K562 (cell line): ENCODE measurements at regions not wholly inside any gene's neighbourhood (a gene's known extent, or its start where the extent isn't known, plus 50 kb on each side); places are given as distances from the start of the nearest gene placed in this dataset.

ENCODE experiments used
- ATAC-seq: fragments of 200-7000 bp; cut with Tn5 transposase; 3 replicates; pipeline ENCODE4 v1.9.1; 2020; ENCODE audit warnings: moderate library complexity
- BruUV-seq: library from RNA; stranded (reverse); fragments of 400-500 nt; replicated peaks from 2 replicates; lab custom pipeline; 2021; lab: Mats Ljungman, UMichigan
- CTCF ChIA-PET: fragments of 300-600 bp; formaldehyde crosslinking; extraction: SDS; loops from one replicate; lab custom pipeline; 2021; ENCODE audit warnings: low intra/inter-chr PET ratio; lab: Yijun Ruan, JAX
- POLR2A ChIA-PET: fragments of 300-600, 350-650 bp; sonication (Branson Sonifier 250); formaldehyde crosslinking; extraction: SDS; loops from one replicate; lab custom pipeline; 2021; ENCODE audit warnings: antibody characterized with exemption, inconsistent platforms; lab: Yijun Ruan, JAX
- DNase-seq, 4 experiments: peaks; one replicate each; pipeline versions ENCODE4 v3.0.0 to v3.0.0-alpha.2; 2011 to 2018; ENCODE audit warnings: low spot score in 3 of 4, mixed read lengths in 3 of 4; ENCODE audit errors: extremely low read depth in 1 of 4
- FAIRE-seq: peaks from 2 replicates; lab custom pipeline; 2011; peaks lifted over from hg19 to GRCh38; lab: Jason Lieb, UNC
- H2AFZ ChIP-seq: 2 replicates; pipeline ENCODE4 v1.6.0; 2011; ENCODE audit warnings: low read depth, low read length, control low read depth, inconsistent platforms
- H3K27ac ChIP-seq: fragments of 200-600 bp; 3 replicates; pipeline ENCODE4 v1.8.0; 2011; ENCODE audit warnings: low read depth, mild to moderate bottlenecking, control low read depth, inconsistent platforms, low read length, moderate library complexity, mixed read lengths; ENCODE audit errors: extremely low read depth
- H3K27me3 ChIP-seq, 2 experiments: fragments of 300-600 bp in 1 of 2; 2 replicates in 1 of 2; 3 replicates in 1 of 2; pipeline versions ENCODE4 v1.6.0 to v1.8.0; 2011; ENCODE audit warnings: inconsistent platforms in 2 of 2, low read length in 2 of 2, mild to moderate bottlenecking in 1 of 2, mixed read lengths in 1 of 2, moderate library complexity in 1 of 2; ENCODE audit not compliant: control insufficient read depth in 2 of 2, insufficient read depth in 2 of 2
- H3K36me3 ChIP-seq: fragments of 300-600 bp; 3 replicates; pipeline ENCODE4 v1.8.0; 2011; ENCODE audit warnings: mild to moderate bottlenecking, low read length, inconsistent platforms; ENCODE audit not compliant: control insufficient read depth, insufficient read depth
- H3K4me1 ChIP-seq, 2 experiments: fragments of 200-600 bp in 1 of 2; replicated peaks in 1 of 2; 2 replicates in 1 of 2; 3 replicates in 1 of 2; pipeline versions ENCODE4 v1.5.1 to v1.8.0; 2011; ENCODE audit warnings: inconsistent platforms in 2 of 2, low read length in 2 of 2, mild to moderate bottlenecking in 1 of 2, mixed read lengths in 1 of 2, moderate library complexity in 1 of 2; ENCODE audit not compliant: control insufficient read depth in 2 of 2, insufficient read depth in 2 of 2
- H3K4me2 ChIP-seq: 2 replicates; pipeline ENCODE4 v1.6.1; 2011; ENCODE audit warnings: low read length, control low read depth, inconsistent platforms, mixed read lengths; ENCODE audit not compliant: insufficient read depth
- H3K4me3 ChIP-seq: fragments of 200-600 bp; sonication (generic), shearing (Covaris generic); 2 replicates; pipeline ENCODE4 v1.5.1; 2016; ENCODE audit warnings: control low read depth, inconsistent platforms
- H3K79me2 ChIP-seq: fragments of 200-600 bp; 3 replicates; pipeline ENCODE4 v1.8.0; 2011; ENCODE audit warnings: low read length, inconsistent platforms; ENCODE audit not compliant: control insufficient read depth, insufficient read depth
- H3K9ac ChIP-seq, 2 experiments: 2 replicates each; pipeline versions ENCODE4 v1.6.0 to v1.6.1; 2011; ENCODE audit warnings: low read depth in 2 of 2, low read length in 2 of 2, control low read depth in 1 of 2, inconsistent platforms in 1 of 2, mild to moderate bottlenecking in 1 of 2, mixed read lengths in 1 of 2; ENCODE audit not compliant: insufficient read depth in 1 of 2
- H3K9me1 ChIP-seq: one replicate; pipeline ENCODE4 v1.6.0; 2011; ENCODE audit warnings: inconsistent platforms, mild to moderate bottlenecking, low read length, moderate library complexity; ENCODE audit not compliant: control insufficient read depth, insufficient read depth
- H3K9me3 ChIP-seq: replicated peaks from 2 replicates; pipeline ENCODE4 v1.5.1; 2011; ENCODE audit warnings: low read depth, low read length, inconsistent platforms; ENCODE audit not compliant: control insufficient read depth, insufficient read depth
- H4K20me1 ChIP-seq: replicated peaks from 2 replicates; pipeline ENCODE4 v1.6.1; 2011; ENCODE audit warnings: low read length, inconsistent platforms, mixed read lengths; ENCODE audit not compliant: control insufficient read depth, insufficient read depth
- ARHGAP35 ChIP-seq: fragments of 450-650 bp; IDR thresholded peaks from 2 replicates; pipeline ENCODE4 v1.6.1; 2018; ENCODE audit not compliant: partially characterized antibody
- CBX3 ChIP-seq, 2 experiments: IDR thresholded peaks; 1 replicate in 1 of 2; 2 replicates in 1 of 2; pipeline ENCODE4 v1.6.1; 2012; ENCODE audit warnings: inconsistent platforms in 2 of 2, low read length in 2 of 2, borderline replicate concordance in 1 of 2, control low read depth in 1 of 2
- EWSR1 ChIP-seq: fragments of 450-650 bp; IDR thresholded peaks from 2 replicates; pipeline ENCODE4 v1.6.1; 2018; ENCODE audit warnings: borderline replicate concordance, mild to moderate bottlenecking, low read depth, moderate library complexity; ENCODE audit not compliant: partially characterized antibody
- HMBOX1 ChIP-seq: sonication (generic); IDR thresholded peaks from 2 replicates; pipeline ENCODE4 v1.6.1; 2016
- SRSF7 ChIP-seq: fragments of 200-400 bp; formaldehyde crosslinking; optimal IDR thresholded peaks from 2 replicates; pipeline ENCODE3; 2017; ENCODE audit warnings: mild to moderate bottlenecking, low read depth, low read length
- ZNF408 ChIP-seq: fragments of 250-450 bp; sonication (Bioruptor Pico); IDR thresholded peaks from 2 replicates; pipeline ENCODE4 v1.4.0; 2020; ENCODE audit warnings: low read depth, mild to moderate bottlenecking, moderate library complexity
- WGBS: fragments of 100-300 bp; shearing (Covaris generic); methylation state at CpG from one replicate; pipeline ENCODE4 v1.1.6; 2016; ENCODE audit warnings: low coverage, mixed read lengths; ENCODE audit not compliant: insufficient coverage; ENCODE audit errors: missing lambda C conversion rate; 5-methylcytosine and 5-hydroxymethylcytosine counted together
- in situ Hi-C: fragments of 300-500 bp; cut with MboI; formaldehyde crosslinking; loops from 4 replicates; pipeline ENCODE4 v1.15.0; 2018; ENCODE audit warnings: inconsistent platforms, mixed read lengths
- intact Hi-C: fragments of 100-400 bp; cut with micrococcal nuclease; formaldehyde crosslinking; loops from 2 replicates; pipeline ENCODE4 v1.14.2; 2022

- no peak for TF ChIP-seq EWSR1
- no peak for TF ChIP-seq ARHGAP35
These were observed 181.6 kb upstream of the TLE4 start (continued) for GRCh38 chr9:79390077-79390698.

DNA sequence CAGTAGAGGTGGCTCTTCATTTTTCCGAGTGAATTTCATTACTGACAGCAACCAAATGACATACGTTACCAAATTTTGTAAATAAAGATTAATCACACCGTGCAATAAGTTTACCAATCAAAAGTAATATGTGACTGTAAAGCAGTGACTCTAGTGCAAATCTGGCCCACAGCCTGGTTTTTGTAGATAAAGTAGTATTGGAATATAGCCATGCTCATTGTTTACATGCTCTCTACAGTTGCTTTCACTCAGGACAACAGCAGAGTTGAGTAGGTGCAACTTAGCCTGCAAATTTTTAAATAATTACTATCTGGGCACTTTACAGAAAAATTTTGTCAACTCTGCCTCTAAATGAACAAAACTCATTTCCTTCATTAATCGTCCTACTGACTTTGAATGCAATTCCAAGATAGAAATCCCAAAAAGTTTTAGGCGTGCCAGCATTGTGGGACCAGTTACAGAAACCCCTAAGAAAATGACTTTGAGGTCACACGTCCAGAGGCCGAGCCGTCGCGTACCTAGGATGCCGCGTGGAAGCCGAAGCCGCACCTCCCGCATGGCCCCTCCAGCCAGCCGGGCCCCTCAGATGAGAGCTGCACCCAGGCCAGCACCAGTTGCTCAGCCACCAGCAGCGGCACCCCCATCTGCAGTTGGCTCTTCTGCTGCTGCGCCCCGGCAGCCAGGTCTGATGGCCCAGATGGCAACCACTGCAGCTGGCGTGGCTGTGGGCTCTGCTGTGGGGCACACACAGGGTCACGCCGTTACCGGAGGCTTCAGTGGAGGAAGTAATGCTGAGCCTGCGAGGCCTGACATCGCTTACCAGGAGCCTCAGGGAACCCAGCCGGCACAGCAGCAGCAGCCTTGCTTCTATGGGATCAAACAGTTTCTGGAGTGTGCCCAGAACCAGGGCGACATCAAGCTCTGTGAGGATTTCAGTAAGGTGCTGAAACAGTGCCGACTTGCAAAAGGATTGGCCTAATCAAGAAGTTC, 180.7 kb upstream of the TLE4 start:
- WGBS: 2% methylated on average over 20 of the region's 28 CpGs
- no peak overlapping the region for H2AFZ ChIP-seq
- in situ Hi-C loops: no loop called here
- no peak overlapping the region for H3K4me2 ChIP-seq
- no peaks in the 10 kb centered on the region for H4K20me1 ChIP-seq
- no peaks in the 10 kb centered on the region for H3K79me2 ChIP-seq
- FAIRE-seq (no peak), DNase-seq (no peak), ATAC-seq (no peak)
- no peak overlapping the region for H3K27ac ChIP-seq
- ChIA-PET POLR2A (no interaction called here), CTCF (no interaction called here)
- intact Hi-C loops: no loop called here
- no peak for TF ChIP-seq HMBOX1
- no peak for TF ChIP-seq CBX3 (IDR thresholded peaks at IDR 0.05; ENCODE audit: borderline replicate concordance in 1 of 2, low read length in 2 of 2)
- TF ChIP-seq SRSF7: no peak
- no peak for TF ChIP-seq ZNF408 (CRISPR knock-in tag)
- no peaks in the 10 kb centered on the region for H3K4me1 ChIP-seq
- no peaks in the 10 kb centered on the region for H3K27me3 ChIP-seq
- H3K9me1 ChIP-seq: no peaks in the 10 kb centered on the region
- BruUV-seq: no TSS peak
- H3K9ac ChIP-seq: no peak overlapping the region
- no peak overlapping the region for H3K4me3 ChIP-seq
- H3K36me3 ChIP-seq: no peaks in the 10 kb centered on the region
- no peaks in the 10 kb centered on the region for H3K9me3 ChIP-seq
